GM18505 (cell line): ENCODE measurements at regions not wholly inside any gene's neighbourhood (a gene's known extent, or its start where the extent isn't known, plus 50 kb on each side); places are given as distances from the start of the nearest gene placed in this dataset.
"Not testable (repeated sequence)": the region's sequence is repeated elsewhere in the genome, so short reads cannot be mapped to it uniquely, and the experiment has no call there.

Source experiments
- ATAC-seq: cut with Tn5 transposase; IDR thresholded peaks from one replicate; pipeline ENCODE4 v1.9.1; 2021; ENCODE audit not compliant: unreplicated experiment
- POLR2A ChIP-seq: IDR thresholded peaks from 4 replicates; pipeline ENCODE4 v1.6.1; 2011; ENCODE audit warnings: borderline replicate concordance; ENCODE audit not compliant: insufficient read depth, insufficient read length; ENCODE audit errors: extremely low read depth

GRCh38 chr20:50435397-50436051, 74.7 kb upstream of the PTPN1 start:
- no peak for TF ChIP-seq POLR2A
- ATAC-seq: no peak

GRCh38 chr20:50436052-50436656, 74.0 kb upstream of the PTPN1 start:
- TF ChIP-seq POLR2A: no peak
- no peak for ATAC-seq

GRCh38 chr20:50436696-50437095, 73.5 kb upstream of the PTPN1 start:
- no peak for ATAC-seq
- TF ChIP-seq POLR2A: no peak

- no peak for ATAC-seq
- TF ChIP-seq POLR2A: no peak
These were observed 71.2 kb upstream of the PTPN1 start for GRCh38 chr20:50438986-50439407.

GRCh38 chr20:50439539-50440453, 70.4 kb upstream of the PTPN1 start:
- no peak for ATAC-seq
- TF ChIP-seq POLR2A: no peak

GRCh38 chr20:50442512-50442911, 67.7 kb upstream of the PTPN1 start:
- TF ChIP-seq POLR2A: no peak
- no peak for ATAC-seq

GRCh38 chr20:50445354-50446151, 64.6 kb upstream of the PTPN1 start:
- no peak for TF ChIP-seq POLR2A
- no peak for ATAC-seq

- ATAC-seq: no peak
These were observed 63.7 kb upstream of the PTPN1 start for GRCh38 chr20:50446351-50447101.

GRCh38 chr20:50447102-50447804, 62.9 kb upstream of the PTPN1 start:
- no peak for ATAC-seq
- TF ChIP-seq POLR2A: no peak

More at GRCh38 chr20:50446351-50447101, 63.7 kb upstream of the PTPN1 start:
- TF ChIP-seq POLR2A: no peak

GRCh38 chr20:50447817-50448216, 62.4 kb upstream of the PTPN1 start:
- TF ChIP-seq POLR2A: no peak
- no peak for ATAC-seq

- ATAC-seq: not testable (repeated sequence)
These were observed 61.4 kb upstream of the PTPN1 start for GRCh38 chr20:50448625-50449403.

- ATAC-seq: no peak
These were observed 60.3 kb upstream of the PTPN1 start for GRCh38 chr20:50449738-50450492.

More at GRCh38 chr20:50449738-50450492, 60.3 kb upstream of the PTPN1 start:
- TF ChIP-seq POLR2A: no peak
